ENCODE measurements at regions not wholly inside any gene's neighbourhood (a gene's known extent, or its start where the extent isn't known, plus 50 kb on each side); places are given as distances from the start of the nearest gene placed in this dataset.

GRCh38 chr3:72287956-72288355, 503.0 kb upstream of the PROK2 start:
- no peak for TF ChIP-seq CTCF (IDR thresholded peaks at IDR 0.05; ENCODE audit: borderline replicate concordance, insufficient read depth, low read depth, low read length)
- no peak overlapping the region for H3K4me3 ChIP-seq (ENCODE audit: low read depth, low read length)

GRCh38 chr3:72285502-72285901, 500.6 kb upstream of the PROK2 start:
- H3K4me3 ChIP-seq (ENCODE audit: low read depth, low read length), result no peak overlapping the region
- no peak for TF ChIP-seq CTCF (IDR thresholded peaks at IDR 0.05; ENCODE audit: borderline replicate concordance, insufficient read depth, low read depth, low read length)

- no peak for TF ChIP-seq CTCF (IDR thresholded peaks at IDR 0.05; ENCODE audit: borderline replicate concordance, insufficient read depth, low read depth, low read length)
- H3K4me3 ChIP-seq (ENCODE audit: low read depth, low read length), result no peak overlapping the region
Measured at GRCh38 chr3:72284471-72284870, 499.5 kb upstream of the PROK2 start.

- no peak overlapping the region for H3K4me3 ChIP-seq (ENCODE audit: low read depth, low read length)
- TF ChIP-seq CTCF (IDR thresholded peaks at IDR 0.05; ENCODE audit: borderline replicate concordance, insufficient read depth, low read depth, low read length), result no peak
Measured at GRCh38 chr3:72282918-72283317, 498.0 kb upstream of the PROK2 start.

- no peak for TF ChIP-seq CTCF (IDR thresholded peaks at IDR 0.05; ENCODE audit: borderline replicate concordance, insufficient read depth, low read depth, low read length)
Measured at GRCh38 chr3:72281551-72281950, 496.6 kb upstream of the PROK2 start.

GRCh38 chr3:72280876-72281275, 495.9 kb upstream of the PROK2 start:
- H3K4me3 ChIP-seq (ENCODE audit: low read depth, low read length), result no peak overlapping the region
- TF ChIP-seq CTCF (IDR thresholded peaks at IDR 0.05; ENCODE audit: borderline replicate concordance, insufficient read depth, low read depth, low read length), result no peak

More at GRCh38 chr3:72281551-72281950, 496.6 kb upstream of the PROK2 start:
- H3K4me3 ChIP-seq (ENCODE audit: low read depth, low read length), result no peak overlapping the region

GRCh38 chr3:72279631-72280041, 494.7 kb upstream of the PROK2 start:
- H3K4me3 ChIP-seq (ENCODE audit: low read depth, low read length), result no peak overlapping the region
- no peak for TF ChIP-seq CTCF (IDR thresholded peaks at IDR 0.05; ENCODE audit: borderline replicate concordance, insufficient read depth, low read depth, low read length)

Measured in GM12875 (cell line).